Gastrocnemius medialis (tissue), 4 donors: ENCODE measurements at regions not wholly inside any gene's neighbourhood (a gene's known extent, or its start where the extent isn't known, plus 50 kb on each side); places are given as distances from the start of the nearest gene placed in this dataset.

Experiments
- CTCF ChIP-seq, 5 experiments: fragments of 450-650 bp in 3 of 5; fragments of 200-600 bp in 2 of 5; sonication (generic) in 2 of 5; IDR thresholded peaks in 4 of 5; conservative IDR thresholded peaks in 1 of 5; 1 replicate in 4 of 5; 2 replicates in 1 of 5; pipeline ENCODE4 v1.5.1; 2016 to 2019; ENCODE audit warnings: antibody characterized with exemption in 5 of 5, mild to moderate bottlenecking in 3 of 5, moderate library complexity in 3 of 5
- POLR2A ChIP-seq, 2 donors: fragments of 450-650 bp; IDR thresholded peaks; one replicate each; pipeline ENCODE4 v1.6.1; 2017; ENCODE audit warnings: antibody characterized with exemption in 2 of 2, mild to moderate bottlenecking in 2 of 2, moderate library complexity in 2 of 2

- TF ChIP-seq CTCF (IDR thresholded peaks at IDR 0.05 in 4 of 5, conservative IDR thresholded peaks at IDR 0.05 in 1 of 5) (no peak), POLR2A (IDR thresholded peaks at IDR 0.05) (no peak)
Observed at GRCh38 chr6:19734061-19734460, 103.1 kb upstream of the ID4 start.
